Inflammatory macrophage treated with lipopolysaccharide for 4 hours (primary cell): ENCODE measurements at regions not wholly inside any gene's neighbourhood (a gene's known extent, or its start where the extent isn't known, plus 50 kb on each side); places are given as distances from the start of the nearest gene placed in this dataset.

Source experiments
- DNase-seq: peaks from one replicate; pipeline ENCODE4 v3.0.0-alpha.2; 2020

- no peak for DNase-seq
Measured at GRCh38 chr18:29647700-29648099, 1394.8 kb downstream of the DSC3 start.

- DNase-seq = no peak
Measured at GRCh38 chr18:29644276-29644675, 1398.3 kb downstream of the DSC3 start.

GRCh38 chr18:29629493-29630036 is 1413.0 kb downstream of the DSC3 start:
- DNase-seq = no peak

GRCh38 chr18:29626094-29626493 is 1416.4 kb downstream of the DSC3 start:
- no peak for DNase-seq

GRCh38 chr18:29616867-29617266 is 1425.7 kb downstream of the DSC3 start:
- no peak for DNase-seq

GRCh38 chr18:29608982-29609381 is 1432.1 kb upstream of the CDH2 start:
- no peak for DNase-seq

GRCh38 chr18:29605365-29605764 is 1428.4 kb upstream of the CDH2 start:
- no peak for DNase-seq

- DNase-seq = no peak
Measured at GRCh38 chr18:29596959-29597358, 1420.0 kb upstream of the CDH2 start.

- no peak for DNase-seq
Measured at GRCh38 chr18:29594493-29594892, 1417.6 kb upstream of the CDH2 start.

- no peak for DNase-seq
Measured at GRCh38 chr18:29588446-29589100, 1411.6 kb upstream of the CDH2 start.

GRCh38 chr18:29586210-29586609 is 1409.3 kb upstream of the CDH2 start:
- no peak for DNase-seq

GRCh38 chr18:29560270-29560669 is 1383.3 kb upstream of the CDH2 start:
- DNase-seq = peak; percentile 7

GRCh38 chr18:29556070-29556469 is 1379.1 kb upstream of the CDH2 start:
- no peak for DNase-seq

- DNase-seq = no peak
Measured at GRCh38 chr18:29549759-29550158, 1372.8 kb upstream of the CDH2 start.

- DNase-seq = no peak
Measured at GRCh38 chr18:29547626-29548025, 1370.7 kb upstream of the CDH2 start.

GRCh38 chr18:29540548-29540947 is 1363.6 kb upstream of the CDH2 start:
- no peak for DNase-seq

- no peak for DNase-seq
Measured at GRCh38 chr18:29531746-29532145, 1354.8 kb upstream of the CDH2 start.

- DNase-seq = no peak
Measured at GRCh38 chr18:29523371-29523770, 1346.4 kb upstream of the CDH2 start.

GRCh38 chr18:29512761-29513160 is 1335.8 kb upstream of the CDH2 start:
- DNase-seq = no peak

- DNase-seq = no peak
Measured at GRCh38 chr18:29512203-29512602, 1335.3 kb upstream of the CDH2 start.

- peak; percentile 5 for DNase-seq
Measured at GRCh38 chr18:29501952-29502351, 1325.0 kb upstream of the CDH2 start.

- DNase-seq = no peak
Measured at GRCh38 chr18:29496152-29496680, 1319.3 kb upstream of the CDH2 start.

GRCh38 chr18:29494371-29494770 is 1317.4 kb upstream of the CDH2 start:
- DNase-seq = no peak

GRCh38 chr18:29491907-29492306 is 1315.0 kb upstream of the CDH2 start:
- DNase-seq = no peak

GRCh38 chr18:29488617-29489016 is 1311.7 kb upstream of the CDH2 start:
- DNase-seq = no peak
